Testis (tissue), 2 donors: ENCODE measurements at regions not wholly inside any gene's neighbourhood (a gene's known extent, or its start where the extent isn't known, plus 50 kb on each side); places are given as distances from the start of the nearest gene placed in this dataset.

Experiments used
- POLR2A ChIP-seq: fragments of 450-650 bp; IDR thresholded peaks from one replicate; pipeline ENCODE4 v1.6.1; 2017; ENCODE audit warnings: antibody characterized with exemption, mild to moderate bottlenecking, moderate library complexity
- TF ChIP-seq, protein P1 (sequence below), 3 experiments: fragments of 450-650 bp in 2 of 3; fragments of 200-600 bp in 1 of 3; sonication (generic) in 1 of 3; IDR thresholded peaks; one replicate each; pipeline ENCODE4 v1.5.1; 2016 to 2019; ENCODE audit warnings: antibody characterized with exemption in 3 of 3, mild to moderate bottlenecking in 2 of 3, moderate library complexity in 1 of 3

- TF ChIP-seq, protein P1, sequence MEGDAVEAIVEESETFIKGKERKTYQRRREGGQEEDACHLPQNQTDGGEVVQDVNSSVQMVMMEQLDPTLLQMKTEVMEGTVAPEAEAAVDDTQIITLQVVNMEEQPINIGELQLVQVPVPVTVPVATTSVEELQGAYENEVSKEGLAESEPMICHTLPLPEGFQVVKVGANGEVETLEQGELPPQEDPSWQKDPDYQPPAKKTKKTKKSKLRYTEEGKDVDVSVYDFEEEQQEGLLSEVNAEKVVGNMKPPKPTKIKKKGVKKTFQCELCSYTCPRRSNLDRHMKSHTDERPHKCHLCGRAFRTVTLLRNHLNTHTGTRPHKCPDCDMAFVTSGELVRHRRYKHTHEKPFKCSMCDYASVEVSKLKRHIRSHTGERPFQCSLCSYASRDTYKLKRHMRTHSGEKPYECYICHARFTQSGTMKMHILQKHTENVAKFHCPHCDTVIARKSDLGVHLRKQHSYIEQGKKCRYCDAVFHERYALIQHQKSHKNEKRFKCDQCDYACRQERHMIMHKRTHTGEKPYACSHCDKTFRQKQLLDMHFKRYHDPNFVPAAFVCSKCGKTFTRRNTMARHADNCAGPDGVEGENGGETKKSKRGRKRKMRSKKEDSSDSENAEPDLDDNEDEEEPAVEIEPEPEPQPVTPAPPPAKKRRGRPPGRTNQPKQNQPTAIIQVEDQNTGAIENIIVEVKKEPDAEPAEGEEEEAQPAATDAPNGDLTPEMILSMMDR (IDR thresholded peaks at IDR 0.05): no peak
- no peak for TF ChIP-seq POLR2A
Observed at GRCh38 chr4:147355847-147356246, 125.0 kb upstream of the EDNRA start.
